Amniotic epithelial cell (primary cell): ENCODE measurements at regions not wholly inside any gene's neighbourhood (a gene's known extent, or its start where the extent isn't known, plus 50 kb on each side); places are given as distances from the start of the nearest gene placed in this dataset.

Experiments used
- DNase-seq: peaks from one replicate; pipeline ENCODE4 v3.0.0-alpha.2; 2010; ENCODE audit warnings: low read depth

GRCh38 chr6:157772820-157773219 is 50.2 kb upstream of the SNX9 start:
- DNase-seq: no peak
